Stimulated activated CD4-positive, alpha-beta T cell treated with anti-CD3 and anti-CD28 coated beads, Interleukin-1b, Interleukin-23, amount 100 ng/mL, for 48 hours (primary cell): ENCODE measurements at regions not wholly inside any gene's neighbourhood (a gene's known extent, or its start where the extent isn't known, plus 50 kb on each side); places are given as distances from the start of the nearest gene placed in this dataset.

Experiments used
- DNase-seq: peaks from one replicate; pipeline ENCODE4 v3.0.0-alpha.2; 2020

DNA sequence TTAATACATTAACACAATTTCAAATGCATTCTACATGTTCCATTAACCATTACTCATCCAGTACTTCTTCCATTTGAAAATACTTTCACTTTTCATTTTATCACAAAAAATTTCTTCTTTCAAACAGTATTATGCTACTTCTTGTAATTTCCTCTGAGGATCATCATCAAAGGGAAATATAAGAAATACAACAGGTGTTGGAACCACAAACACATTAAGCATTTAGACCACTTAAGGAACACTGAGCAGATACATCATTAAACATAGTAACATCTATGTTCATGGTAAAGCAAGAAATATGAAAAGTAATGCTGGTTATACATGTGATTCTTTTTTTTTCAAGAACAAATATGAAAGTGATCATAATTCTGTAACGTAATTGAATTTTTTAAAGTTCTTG is 2207.0 kb downstream of the ARAP2 start:
- no peak for DNase-seq

DNA sequence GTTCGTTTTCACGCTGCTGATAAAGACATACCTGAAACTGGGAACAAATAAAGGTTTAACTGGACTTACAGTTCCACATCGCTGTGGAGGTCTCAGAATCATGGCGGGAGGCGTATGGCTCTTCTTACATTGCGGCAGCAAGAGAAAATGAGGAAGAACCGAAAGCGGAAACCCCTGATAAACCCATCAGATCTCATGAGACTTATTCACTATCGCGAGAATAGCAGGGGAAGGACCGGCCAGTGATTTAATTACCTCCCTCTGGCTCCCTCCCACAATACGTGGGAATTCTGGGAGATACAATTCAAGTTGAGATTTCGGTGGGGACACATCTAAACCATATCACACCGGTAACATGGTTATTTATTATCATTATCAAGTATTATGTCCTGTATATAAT is 2204.5 kb downstream of the ARAP2 start:
- no peak for DNase-seq

DNA sequence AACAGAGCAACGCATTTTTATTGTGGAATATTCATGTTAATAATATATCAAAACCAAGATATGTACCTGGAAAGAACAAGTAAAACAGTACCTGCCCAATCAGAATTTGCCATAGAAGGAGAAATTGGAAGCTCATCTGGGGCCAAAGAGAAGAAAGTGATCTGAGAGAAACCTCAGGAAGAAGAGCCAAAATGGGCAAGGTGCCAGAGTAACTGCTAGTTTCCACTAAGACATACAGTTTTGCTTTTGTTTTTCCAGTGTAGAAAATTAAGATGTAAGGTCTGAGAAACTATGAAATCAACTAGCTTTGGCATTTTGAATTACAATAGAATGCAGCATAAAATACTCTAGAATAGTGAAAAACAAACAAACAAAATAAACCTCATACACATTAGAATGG is 2201.2 kb downstream of the ARAP2 start:
- no peak for DNase-seq

DNA sequence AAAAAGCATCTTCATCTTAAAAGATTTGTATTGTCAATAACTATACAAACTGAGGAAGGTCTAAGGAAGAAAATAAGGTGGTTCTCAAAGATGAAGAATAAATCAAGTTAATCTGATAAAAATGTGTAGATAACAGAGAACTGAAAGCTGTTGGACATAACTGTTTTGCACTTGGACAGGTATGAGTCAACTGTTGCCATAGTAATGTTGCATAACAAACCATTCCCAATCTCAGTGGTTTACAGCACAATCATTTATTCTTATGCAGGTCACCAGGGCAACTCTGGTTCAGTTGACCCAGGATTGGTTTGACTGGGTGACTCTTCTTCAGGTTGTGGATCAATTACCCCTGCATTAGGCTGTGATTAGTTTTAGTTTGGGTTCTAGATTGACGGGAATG is 2197.7 kb downstream of the ARAP2 start:
- DNase-seq, result no peak

DNA sequence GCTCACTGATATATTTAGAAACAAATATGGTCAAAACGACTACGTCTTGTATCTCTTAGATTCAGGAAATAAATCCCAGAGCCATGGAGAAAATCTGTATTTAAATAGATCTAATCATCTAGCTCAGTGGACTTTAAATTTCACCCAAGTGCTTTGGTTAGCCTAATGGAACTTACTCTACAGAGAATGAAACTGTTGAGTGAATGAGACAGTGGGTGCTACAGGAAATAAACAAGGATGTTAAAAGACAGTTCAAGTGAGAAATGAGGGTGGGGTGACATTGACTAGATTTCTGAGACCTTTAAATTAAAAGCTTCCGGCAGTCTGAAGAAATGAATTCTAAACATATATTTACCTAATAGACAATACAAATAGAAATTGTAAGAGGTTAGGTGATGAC is 2197.0 kb downstream of the ARAP2 start:
- DNase-seq, result no peak

DNA sequence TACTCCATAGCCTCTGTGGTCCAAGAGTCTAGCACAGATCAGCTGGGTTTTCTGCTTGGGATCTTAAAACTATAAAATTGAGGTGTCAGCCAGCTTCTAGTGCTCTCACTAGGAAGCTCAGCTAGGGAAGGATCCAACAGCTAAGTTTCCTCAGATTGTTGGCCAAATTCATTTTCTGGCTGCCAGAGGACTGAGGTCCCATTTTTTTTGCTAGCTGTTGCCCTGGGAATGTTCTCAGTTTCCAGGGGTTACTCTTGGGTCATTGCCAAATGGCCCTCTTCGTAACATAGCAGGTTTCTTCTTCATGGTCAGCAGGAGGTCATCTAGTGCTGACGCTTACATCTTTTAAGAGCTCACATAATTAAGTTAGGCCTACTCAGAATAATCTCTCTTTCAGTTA is 2178.2 kb downstream of the ARAP2 start:
- DNase-seq, result no peak

DNA sequence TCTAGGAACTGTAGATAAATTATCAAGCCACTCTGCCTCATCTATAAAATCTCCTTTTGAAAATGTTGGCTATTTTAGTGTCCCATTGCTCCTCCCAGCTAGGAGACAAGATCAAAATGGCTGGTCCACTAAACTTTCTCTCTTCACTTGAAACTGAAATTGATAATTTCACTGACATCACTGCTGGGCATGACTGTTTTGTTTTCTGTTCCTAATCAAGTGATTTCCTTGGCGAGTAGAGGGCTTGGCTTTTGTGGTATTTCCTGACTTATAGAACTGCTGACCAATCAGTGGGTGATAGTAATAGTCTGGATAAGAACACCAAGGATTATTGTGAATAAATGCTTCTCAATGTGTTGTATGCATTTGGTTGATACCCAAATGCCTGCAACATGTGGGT is 2152.9 kb downstream of the ARAP2 start:
- DNase-seq, result no peak

DNA sequence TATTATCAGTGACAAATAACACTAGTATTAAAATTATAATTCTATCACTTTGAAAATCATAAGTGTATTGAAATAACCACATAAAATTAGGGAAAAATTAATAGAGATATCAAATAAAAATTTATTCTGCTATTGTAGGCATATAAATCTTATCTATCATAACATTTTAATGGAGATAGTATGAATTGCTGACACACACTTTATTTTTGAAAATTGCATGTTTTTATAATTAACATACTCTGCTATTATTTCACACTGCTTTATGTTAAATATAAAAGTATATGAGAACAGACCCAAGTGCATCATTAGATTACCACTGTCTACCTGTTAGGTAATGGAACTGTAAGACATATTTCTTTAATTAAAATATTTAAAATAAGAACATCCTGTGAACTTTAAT is 2150.2 kb downstream of the ARAP2 start:
- no peak for DNase-seq

DNA sequence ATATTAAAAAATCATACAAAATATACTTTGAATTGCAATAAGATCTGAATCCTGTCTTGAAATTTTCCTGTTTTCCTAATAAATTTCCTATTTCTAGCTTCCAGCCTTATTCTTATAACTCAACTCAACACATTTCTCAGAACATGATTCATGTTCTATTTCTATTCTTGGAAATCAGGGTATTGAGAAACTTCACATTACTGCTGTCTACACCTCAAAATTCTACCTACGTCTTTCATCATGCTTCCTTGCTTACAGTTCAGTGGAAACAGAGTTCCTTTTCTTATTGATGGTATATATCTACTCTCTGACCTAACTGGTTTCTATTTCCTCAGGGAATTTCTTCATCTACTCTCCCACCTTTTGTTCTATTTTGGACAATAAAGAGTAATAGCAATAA is 2139.0 kb downstream of the ARAP2 start:
- no peak for DNase-seq

DNA sequence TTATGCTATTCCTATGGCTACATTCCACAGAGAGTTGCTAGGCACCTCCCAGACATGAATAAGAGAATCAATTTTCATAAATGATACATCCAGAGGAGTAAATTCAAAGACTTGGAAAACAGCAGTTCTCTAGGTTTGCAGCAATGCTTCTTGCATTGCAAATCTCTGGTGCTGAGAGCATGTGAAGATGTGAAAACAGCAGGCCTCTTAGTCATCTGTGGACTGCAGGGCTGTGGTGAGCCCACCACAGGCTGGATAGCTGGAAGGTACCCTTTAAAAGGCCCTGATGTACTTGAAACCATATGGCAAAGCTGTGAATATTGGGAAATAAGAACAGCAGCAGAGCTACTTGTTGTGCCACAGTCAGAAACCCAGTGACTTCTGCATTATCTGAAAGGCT is 2135.9 kb downstream of the ARAP2 start:
- no peak for DNase-seq

DNA sequence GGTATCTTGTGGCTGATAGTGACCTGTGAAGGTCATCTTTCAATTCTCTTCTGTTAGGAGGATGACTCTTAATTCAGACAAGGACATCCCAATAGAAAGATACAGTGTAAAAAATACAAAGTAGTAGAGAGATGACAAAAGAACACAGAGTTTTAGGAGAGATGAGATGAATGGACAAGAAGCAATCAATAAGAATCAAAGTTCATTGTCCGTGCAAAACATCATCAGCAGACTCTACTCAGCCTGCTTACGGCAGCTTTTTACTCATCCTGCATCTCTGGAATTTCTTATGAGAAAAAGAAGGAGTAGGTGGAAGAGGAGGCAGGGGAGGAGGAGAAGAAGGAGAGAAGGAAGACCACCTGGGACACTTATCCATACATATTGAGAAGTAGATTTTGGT is 2131.7 kb downstream of the ARAP2 start:
- no peak for DNase-seq

DNA sequence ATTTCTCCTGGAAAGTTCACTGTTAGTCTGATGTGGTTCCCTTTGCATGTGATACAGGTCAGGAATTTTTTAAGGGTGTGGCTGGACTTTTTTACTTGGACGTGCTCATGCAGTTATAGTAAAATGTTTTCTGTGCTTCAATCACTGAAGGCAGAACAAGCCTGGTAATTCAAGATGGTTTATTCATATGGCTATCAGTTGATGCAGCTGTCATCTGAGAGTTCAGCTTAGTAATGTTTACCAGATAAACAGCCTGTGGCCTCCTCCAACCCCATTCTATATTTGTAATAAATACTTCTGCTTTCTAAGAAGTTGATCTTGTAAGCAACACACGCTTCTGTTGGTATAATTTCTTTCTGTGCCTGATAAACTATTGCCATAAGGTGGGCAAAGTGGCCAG is 2105.9 kb downstream of the ARAP2 start:
- no peak for DNase-seq

DNA sequence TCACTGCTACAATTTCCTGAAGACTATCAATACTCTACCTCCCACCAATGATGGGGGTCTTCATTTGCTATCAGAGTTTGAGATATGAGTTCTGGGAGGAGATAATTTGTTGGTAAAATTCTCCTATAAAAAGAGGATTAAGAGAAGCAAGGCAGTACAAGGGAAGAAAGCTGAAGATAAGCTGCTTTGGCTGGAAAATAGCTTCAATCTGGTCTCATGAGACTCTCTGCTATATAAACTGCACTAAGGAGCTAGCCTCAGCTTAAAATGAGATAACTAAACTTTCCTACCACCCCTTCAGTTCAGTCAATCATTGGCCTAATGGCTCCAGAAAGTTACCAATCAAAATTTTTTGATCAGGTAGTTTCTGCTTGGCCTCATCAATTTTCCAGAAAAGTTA is 2105.0 kb downstream of the ARAP2 start:
- no peak for DNase-seq

DNA sequence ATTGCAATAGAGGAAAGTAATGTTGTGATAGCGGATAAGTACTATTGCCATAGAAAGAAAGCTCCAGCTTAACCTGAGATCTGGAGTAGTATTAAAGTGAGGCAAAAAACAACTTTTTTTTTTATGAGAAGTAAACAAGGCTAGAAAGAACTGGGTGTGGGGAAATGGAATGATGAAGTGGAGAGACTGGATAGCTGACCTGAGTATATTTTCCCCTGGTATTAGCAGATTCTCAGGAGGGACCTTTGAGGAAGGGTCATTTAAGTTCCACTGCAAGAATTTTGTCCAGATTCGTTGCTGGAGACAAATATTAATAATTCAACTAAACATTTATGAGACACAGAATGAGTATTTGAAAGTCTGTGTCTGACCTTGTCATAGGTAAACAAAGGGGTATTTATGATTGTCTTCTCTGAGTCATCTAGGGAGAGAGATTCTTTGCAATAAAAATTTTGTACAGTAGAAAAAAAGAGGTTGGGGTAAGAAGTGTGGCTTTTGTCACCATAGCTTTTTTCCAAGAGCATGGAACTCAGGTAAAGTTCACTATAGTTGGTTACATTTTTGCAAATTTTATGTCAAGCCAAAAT is 2095.9 kb downstream of the ARAP2 start:
- no peak for DNase-seq

DNA sequence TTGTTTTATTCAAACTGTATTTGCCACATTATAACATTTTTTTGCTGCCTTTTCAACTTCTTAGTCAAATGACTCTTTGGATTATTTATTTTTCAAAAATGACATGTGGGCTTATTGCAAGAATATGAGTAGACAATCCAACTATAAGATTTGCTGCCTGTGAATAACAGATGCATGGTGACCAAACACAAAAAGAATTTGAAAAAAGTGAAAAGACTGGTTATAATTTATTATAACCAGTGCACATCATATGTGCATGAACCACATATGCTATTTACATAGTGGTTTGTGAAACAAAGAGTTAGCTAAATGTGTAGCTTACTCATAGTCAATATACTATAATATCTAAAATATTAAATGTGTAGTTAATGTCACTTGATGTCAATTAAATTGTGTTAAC is 2086.8 kb downstream of the ARAP2 start:
- DNase-seq, result no peak

DNA sequence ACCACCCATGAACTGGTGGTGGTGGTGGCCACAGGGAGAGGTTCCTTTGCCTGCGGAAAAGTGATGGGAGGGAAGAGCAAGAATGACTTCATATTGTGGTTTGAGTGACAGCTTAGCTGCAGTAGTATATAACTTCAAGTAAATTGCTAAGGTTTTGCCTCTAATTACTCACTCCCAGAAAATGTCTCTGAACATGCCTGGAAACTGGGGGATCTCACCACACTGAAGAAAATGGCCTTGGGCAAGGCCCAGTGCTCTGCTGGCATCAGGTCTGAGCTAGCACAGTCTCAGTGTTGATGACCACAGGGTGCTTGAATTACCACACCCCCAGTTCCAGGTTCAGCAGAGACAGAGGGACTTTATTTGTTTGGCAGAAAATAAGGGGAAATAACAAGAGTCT is 2085.4 kb downstream of the ARAP2 start:
- no peak for DNase-seq

DNA sequence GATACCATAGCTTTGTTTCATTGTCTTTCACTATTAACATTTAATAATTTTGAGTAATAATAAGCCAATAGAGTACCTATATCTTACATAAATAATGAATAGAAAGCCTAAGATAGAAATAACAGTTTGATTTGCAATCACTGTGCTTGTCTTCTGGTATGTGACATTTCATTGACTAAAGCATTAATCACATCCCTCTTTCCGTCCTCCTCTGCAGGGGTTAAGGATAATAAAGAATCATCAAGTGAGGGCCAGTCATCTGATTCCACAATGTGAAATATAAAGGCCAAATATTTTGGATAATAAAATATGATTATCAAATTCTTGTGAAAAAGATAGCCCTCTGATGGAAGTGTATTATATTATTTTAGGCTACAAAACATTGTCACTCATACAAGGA is 2073.4 kb downstream of the ARAP2 start:
- no peak for DNase-seq

DNA sequence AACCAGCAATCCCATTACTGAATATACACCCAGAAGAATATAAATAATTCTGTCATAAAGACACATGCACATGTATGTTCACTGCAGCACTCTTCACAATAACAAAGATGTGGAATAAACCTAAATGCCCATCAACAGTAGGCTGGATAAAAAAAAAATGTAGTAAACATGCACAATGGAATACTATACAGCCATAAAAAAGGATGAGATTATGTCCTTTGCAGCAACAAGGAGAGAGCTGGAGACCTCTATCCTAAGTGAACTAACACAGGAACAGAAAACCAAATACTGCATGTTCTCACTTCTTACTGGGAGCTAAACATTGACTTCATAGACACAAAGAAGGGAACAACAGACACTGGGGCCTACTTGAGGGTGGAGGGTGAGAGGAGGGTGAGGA is 2067.7 kb downstream of the ARAP2 start:
- DNase-seq, result no peak

DNA sequence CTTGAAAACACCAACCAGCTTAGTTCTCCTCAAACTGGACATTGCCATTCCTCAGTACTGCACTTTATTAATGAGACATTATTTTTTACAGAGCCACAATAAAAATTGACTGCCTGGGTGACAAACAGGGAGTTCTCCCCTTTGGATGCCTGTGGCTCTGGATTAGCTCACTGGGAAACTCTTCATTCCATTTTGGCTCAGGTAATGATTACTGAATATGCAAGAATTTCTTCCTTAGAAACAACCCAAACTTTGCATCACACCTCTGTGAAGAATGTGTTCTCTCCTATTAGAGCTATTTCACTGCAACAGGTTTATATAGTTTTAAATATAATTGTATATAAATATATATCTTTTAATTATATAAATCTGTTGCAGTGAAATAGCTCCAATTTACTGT is 2065.8 kb downstream of the ARAP2 start:
- DNase-seq, result no peak

DNA sequence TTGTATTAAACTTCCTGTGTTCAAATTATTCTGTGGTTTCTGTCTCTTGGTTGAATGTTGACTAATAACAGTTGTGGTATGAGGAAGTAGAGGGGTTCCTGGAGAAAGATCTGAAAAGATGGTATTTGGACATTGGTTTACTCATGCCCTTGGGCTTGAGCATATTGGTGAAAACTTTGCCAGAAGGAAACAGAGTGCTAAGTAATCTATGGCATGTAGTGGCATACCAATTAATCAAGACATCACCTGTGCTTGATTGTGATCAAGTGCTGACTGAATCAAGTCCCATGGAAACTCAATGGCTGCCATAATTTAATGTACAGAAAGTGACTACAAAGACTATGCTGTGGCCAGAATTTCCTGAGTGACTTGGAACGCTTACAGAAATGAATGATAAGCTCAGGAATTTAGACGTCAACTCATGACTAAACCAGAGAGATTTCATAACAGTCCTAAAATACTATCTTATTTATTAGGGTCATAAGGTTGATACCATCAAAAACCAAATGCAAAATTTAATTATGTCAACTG is 2062.9 kb downstream of the ARAP2 start:
- DNase-seq, result no peak

DNA sequence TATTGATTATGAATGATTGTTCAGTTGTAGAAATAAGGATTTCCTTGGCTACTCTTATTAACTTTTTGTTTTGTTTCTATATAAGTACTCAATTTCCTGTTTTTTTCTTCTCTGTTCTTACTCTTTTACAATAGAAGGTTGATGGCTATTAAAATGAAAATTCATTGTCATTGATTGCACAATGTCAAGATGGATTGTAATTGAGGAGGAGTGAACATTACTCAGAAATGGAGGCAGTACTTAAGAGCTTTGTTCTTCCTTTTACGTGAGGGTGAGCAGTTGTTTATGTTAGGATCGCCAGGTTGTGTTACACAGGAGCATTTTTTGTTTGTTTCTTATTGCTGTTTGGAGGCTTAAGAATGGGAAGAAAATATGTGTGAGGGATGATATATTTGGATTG is 2062.4 kb downstream of the ARAP2 start:
- no peak for DNase-seq

DNA sequence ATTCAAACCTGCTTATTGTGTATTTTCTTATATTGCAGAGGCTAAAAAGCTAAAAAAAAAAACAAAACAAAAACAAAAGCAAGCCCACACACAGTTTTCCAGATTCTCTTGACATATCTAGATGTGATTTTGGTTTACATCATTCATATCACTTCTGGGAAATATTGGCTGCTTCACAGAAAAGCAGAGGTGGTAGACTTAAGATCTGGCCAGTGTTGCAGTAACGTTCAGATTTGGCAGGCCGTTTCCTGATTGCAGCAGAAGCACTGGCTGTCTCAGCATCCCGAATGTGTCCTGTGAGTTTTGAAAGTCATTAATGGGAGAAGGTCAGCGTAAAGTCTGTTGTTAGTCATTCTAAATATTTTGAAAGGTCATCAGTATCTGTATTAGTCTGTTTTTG is 2062.0 kb downstream of the ARAP2 start:
- no peak for DNase-seq

DNA sequence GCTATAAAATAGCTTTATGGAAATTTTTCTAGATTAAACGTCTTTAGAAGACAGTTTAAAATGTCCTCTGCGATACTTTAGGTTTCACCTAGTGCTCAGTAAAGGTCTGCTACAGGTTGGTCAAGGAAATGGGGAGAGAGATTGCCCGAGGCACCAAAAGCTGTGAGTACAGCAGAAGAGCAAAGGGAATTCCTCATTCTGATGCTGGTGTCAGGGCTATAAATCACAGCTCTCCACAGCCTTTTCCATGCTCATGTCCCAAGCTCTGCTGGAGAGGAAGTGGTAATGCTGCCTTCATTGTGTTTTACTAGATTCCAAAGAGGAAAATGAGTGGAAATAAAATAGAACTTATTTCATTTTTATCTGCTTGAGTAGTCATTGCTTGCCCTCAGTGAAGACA is 2060.4 kb downstream of the ARAP2 start:
- DNase-seq, result no peak

DNA sequence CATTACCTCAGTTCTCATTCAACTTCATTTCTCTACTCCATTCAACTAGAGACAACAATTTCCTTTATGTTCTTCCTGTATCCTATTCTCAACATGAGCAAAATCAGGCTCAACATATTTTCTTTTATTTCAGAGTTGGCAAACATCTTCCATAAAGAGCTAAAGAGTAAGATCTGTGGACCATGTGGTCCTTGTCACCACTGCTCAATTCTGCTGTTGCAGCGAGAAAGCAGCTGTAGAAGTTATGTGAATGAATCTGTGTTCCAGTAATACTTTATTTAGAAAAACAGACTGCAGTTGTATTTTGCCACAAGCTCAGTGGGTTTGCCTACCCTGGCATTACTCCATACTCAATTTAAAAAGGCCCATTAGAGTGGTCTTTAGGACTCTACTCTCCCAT is 2057.3 kb downstream of the ARAP2 start:
- no peak for DNase-seq

DNA sequence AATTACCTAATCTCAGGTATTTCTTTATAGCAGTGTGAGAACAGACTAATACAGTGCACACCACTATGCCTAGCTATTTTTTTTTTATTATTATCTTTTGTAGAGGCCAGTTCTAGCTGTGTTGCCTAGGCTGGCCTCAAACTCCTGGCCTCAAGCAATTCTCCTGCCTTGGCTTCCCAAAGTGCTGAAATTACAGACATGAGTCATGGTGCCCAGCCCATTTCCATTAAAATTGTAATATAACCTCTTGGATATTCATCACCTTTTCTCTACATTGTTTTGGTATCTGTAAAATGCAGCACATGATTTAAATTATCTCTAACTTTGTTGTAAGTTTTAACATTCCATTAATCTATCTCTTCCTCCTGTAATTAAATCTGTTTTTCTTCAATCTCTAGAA is 2052.9 kb downstream of the ARAP2 start:
- no peak for DNase-seq
